NT2/D1 (cell line): ENCODE measurements at regions not wholly inside any gene's neighbourhood (a gene's known extent, or its start where the extent isn't known, plus 50 kb on each side); places are given as distances from the start of the nearest gene placed in this dataset.
A peak's percentile ranks its signal among the peaks of the same experiment; 100 is the strongest.

Experiments
- DNase-seq: peaks from one replicate; pipeline ENCODE4 v3.0.0-alpha.2; 2011; ENCODE audit warnings: low read depth, low spot score
- H3K27me3 ChIP-seq: 2 replicates; pipeline ENCODE4 v1.6.0; 2011; ENCODE audit warnings: mild to moderate bottlenecking; ENCODE audit not compliant: insufficient read length, insufficient read depth
- H3K36me3 ChIP-seq: 2 replicates; pipeline ENCODE4 v1.6.1; 2011; ENCODE audit warnings: mild to moderate bottlenecking, low read length, mixed read lengths; ENCODE audit not compliant: insufficient read depth, insufficient read length
- H3K4me1 ChIP-seq: 2 replicates; pipeline ENCODE4 v1.5.1; 2011; ENCODE audit not compliant: insufficient read depth, insufficient read length
- H3K4me3 ChIP-seq: 2 replicates; pipeline ENCODE4 v1.5.1; 2011; ENCODE audit warnings: low read depth; ENCODE audit not compliant: insufficient read length
- H3K9ac ChIP-seq: 2 replicates; pipeline ENCODE4 v1.6.0; 2011; ENCODE audit warnings: low read depth; ENCODE audit not compliant: insufficient read length
- H3K9me3 ChIP-seq: 2 replicates; pipeline ENCODE4 v1.5.1; 2011; ENCODE audit warnings: mild to moderate bottlenecking, low read length; ENCODE audit not compliant: insufficient read depth
- SUZ12 ChIP-seq: IDR thresholded peaks from 2 replicates; pipeline ENCODE4 v1.6.1; 2011; ENCODE audit not compliant: insufficient read length, insufficient read depth; ENCODE audit errors: extremely low read depth
- YY1 ChIP-seq: IDR thresholded peaks from 2 replicates; pipeline ENCODE4 v1.6.1; 2011; ENCODE audit not compliant: insufficient read length, insufficient read depth
- ZNF274 ChIP-seq: IDR thresholded peaks from 2 replicates; pipeline ENCODE4 v1.6.1; 2011; ENCODE audit warnings: mild to moderate bottlenecking, low read depth, low read length

DNA sequence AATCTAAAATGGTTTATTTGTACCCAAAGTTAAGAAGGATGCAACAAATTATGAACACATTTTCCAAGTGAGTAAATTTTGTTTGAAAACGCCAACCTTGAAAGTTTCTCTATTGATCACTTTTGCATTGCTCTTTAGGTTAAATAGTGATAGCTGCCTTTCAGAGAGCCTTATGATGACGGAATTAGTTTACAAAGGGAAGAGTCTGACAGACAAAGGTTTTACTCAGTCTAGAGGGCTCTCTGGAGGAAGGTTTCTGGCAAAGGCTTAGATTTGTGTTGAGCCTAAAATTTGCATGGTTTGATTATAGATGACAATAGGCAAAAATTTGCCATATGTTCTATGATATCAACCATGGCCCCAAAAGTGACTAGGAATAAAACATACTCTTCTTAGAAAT is 95.9 kb upstream of the RUNX1 start:
- Histone ChIP-seq H3K36me3 (no peaks in the 10 kb centered on the region), H3K27me3 (no peaks in the 10 kb centered on the region), H3K4me1 (no peaks in the 10 kb centered on the region), H3K9me3 (no peaks in the 10 kb centered on the region; the same call in 1 of the 2 replicates), H3K4me3 (no peak overlapping the region), H3K9ac (no peak overlapping the region)
- DNase-seq: no peak
- TF ChIP-seq ZNF274: no peak
- TF ChIP-seq SUZ12: no peak
- no peak for TF ChIP-seq YY1

DNA sequence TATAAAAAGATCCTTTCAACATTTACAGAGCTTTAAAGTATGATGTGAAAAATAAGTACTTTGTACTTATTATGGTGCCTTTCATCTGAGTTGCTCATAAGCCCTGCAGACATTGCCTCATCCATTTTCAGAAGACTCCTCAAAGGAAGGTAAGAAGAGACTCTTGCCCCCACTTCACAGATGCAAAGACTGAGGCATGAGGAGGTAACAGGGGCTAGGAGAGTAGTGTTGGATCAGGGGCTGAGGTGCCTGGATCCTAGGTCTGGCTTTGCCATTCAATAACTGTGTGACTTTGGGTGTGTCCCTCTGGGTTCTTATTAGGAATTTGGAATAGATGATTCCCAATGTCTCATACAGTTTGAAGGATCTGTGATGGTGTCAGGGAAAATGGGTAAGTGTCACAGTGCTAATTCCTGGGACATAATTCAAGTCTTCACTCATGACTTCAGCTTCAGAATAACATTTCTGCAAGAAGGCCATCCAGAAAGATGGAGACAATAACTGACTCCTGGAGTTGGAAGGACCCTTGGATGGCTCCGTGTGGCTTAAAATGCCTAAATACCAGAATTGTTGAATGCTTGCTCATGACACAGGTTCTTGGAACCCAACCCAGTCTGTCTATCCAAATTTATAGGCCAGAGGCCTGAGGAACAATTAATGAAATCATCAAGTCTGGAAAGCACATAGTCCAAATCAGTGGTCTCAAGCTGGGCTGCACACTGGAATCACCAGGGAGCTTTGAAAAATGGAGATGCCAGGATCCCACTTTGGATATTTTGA is 93.1 kb upstream of the RUNX1 start:
- H3K9me3 ChIP-seq: no peaks in the 10 kb centered on the region

DNA sequence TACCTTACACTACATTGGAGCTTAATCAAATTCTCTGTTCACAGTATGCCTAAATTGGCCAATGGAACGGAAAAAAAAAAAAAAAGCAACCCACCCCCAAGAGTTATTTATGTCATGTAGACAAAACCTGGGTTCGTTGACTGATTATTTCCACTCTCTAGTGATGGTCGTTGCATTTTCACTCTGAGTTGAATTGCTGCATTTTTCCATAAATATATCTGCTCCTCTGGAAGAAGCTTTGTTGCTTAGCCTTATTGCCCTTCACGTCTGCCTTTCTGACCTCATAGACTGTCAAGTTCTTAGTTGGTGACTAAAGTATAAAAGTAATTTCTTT is 90.2 kb upstream of the RUNX1 start:
- Histone ChIP-seq H3K9ac (no peak overlapping the region), H3K4me1 (peaks cover 9% of the 10 kb centered on the region), H3K36me3 (no peaks in the 10 kb centered on the region), H3K27me3 (no peaks in the 10 kb centered on the region), H3K4me3 (no peak overlapping the region), H3K9me3 (no peaks in the 10 kb centered on the region)
- no peak for DNase-seq
- TF ChIP-seq SUZ12 (no peak), ZNF274 (no peak), YY1 (no peak)

More for the DNA sequence above, 93.1 kb upstream of the RUNX1 start:
- DNase-seq: no peak
- Histone ChIP-seq H3K4me1 (peaks cover 1% of the 10 kb centered on the region), H3K4me3 (no peak overlapping the region), H3K9ac (no peak overlapping the region), H3K36me3 (no peaks in the 10 kb centered on the region), H3K27me3 (no peaks in the 10 kb centered on the region)
- TF ChIP-seq SUZ12: no peak

DNA sequence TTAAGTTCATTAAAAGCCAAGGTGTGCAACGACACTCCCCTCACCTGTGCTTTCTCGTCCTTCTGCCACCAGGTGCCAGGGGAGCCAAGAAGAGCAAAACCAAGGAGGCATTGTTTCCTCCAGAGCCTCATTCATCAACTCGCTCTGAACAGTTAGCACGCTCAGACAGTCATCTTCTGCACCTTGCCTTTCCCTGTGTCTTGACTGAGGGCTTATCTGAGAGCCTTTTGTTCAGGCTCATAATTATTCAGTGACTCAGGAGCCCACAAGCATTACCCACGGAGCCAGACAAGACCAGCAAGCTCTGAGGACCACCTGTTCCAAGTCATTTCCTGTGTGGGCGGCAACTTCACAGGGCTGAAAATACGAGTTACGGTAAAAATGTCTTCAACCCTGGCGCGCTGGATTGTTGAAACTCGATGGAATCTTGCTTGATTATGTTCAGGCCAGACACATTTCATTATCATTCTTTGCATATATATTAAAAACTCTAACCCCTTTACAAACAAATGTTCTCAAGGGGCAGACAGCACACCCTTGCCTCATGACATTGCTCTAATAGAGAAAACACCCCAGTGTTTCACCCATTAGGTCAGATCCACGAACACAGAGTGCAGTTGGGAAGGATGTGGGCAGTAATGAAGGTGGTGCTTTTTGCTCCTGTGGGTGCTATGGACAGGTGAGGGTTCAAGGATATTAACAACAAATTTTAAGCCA is 89.7 kb upstream of the RUNX1 start:
- DNase-seq: no peak
- TF ChIP-seq SUZ12 (no peak), YY1 (no peak), ZNF274 (no peak)
- Histone ChIP-seq H3K9ac (no peak overlapping the region), H3K4me3 (no peak overlapping the region), H3K27me3 (no peaks in the 10 kb centered on the region), H3K4me1 (peaks cover 9% of the 10 kb centered on the region), H3K36me3 (no peaks in the 10 kb centered on the region), H3K9me3 (no peaks in the 10 kb centered on the region)

DNA sequence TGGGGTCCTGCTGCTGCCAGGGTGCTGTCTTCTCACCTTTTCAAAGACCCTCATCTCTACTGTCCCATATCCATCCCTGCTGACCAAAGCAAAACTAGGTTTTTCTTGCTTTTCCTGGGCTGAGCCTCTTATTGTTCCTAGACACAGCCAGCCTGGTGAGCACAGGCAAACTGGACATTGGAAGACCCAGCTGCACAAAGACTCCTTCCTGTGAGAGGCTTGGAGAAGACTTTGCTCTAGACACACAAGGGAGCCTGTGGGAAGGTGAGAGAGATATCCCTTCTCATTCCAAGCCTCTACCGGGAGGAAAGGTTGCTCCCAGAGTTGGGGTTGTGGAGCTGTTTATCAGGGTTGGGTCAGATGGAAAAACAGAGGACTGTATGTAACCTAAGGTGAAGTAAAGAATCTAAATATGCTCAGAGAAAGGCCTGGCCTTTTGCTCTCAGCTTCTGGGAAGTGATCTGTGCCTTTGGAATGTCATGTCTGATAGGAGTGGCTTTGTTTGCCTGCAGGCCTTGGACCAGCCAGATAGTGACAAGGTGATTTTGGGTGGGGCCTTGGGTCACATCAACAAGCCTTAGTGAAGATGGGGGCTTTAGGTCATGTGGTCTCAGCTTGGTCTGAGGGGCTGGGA is 87.6 kb upstream of the RUNX1 start:
- Histone ChIP-seq H3K4me3 (no peak overlapping the region), H3K36me3 (no peaks in the 10 kb centered on the region), H3K9me3 (no peaks in the 10 kb centered on the region), H3K4me1 (peaks cover 9% of the 10 kb centered on the region), H3K27me3 (no peaks in the 10 kb centered on the region), H3K9ac (no peak overlapping the region)
- peak; percentile 38 for DNase-seq
- TF ChIP-seq SUZ12: no peak
- TF ChIP-seq ZNF274: no peak
- TF ChIP-seq YY1: no peak

DNA sequence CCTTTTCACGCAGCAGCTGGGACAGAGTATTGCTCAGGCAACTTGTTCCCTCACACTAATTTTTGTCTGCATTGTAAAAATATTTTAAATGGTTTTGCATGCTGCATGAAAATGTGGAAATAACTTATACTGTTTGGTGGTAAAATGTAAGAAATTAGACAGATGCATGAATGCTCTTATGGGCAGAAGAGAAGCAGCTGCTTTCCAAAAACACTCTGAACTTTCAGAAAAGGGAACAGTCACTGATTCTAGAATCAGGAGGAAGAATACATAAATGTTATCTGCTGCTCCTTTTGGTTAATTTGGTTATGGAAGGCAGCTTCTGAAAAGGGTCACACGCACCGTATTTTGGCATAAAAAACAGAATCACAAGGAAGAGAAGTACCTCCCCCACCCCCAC is 87.0 kb upstream of the RUNX1 start:
- no peaks in the 10 kb centered on the region for H3K36me3 ChIP-seq
- no peaks in the 10 kb centered on the region for H3K27me3 ChIP-seq
- no peak overlapping the region for H3K9ac ChIP-seq
- no peak overlapping the region for H3K4me3 ChIP-seq
- H3K4me1 ChIP-seq: peaks cover 9% of the 10 kb centered on the region
- H3K9me3 ChIP-seq: no peaks in the 10 kb centered on the region
- DNase-seq: no peak
- TF ChIP-seq ZNF274 (no peak), SUZ12 (no peak), YY1 (no peak)

DNA sequence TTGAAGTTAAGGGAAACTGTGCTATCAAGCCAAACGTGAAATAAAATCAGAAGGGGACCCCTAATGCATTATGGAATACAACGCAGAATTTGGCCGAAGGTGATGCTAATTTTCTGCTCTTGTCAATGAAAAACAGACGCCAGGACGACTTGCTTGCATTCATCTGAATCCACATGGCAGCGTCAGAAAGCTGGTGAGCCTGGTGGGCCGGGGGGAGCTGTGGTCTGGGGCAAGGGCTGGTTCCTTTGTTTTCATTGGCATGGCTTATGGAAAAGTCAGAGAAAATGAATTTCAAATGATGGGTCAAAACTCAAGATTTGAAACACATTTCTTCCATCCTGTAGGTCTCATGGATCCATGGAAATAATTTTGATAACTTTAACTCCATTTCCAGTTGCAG is 86.4 kb upstream of the RUNX1 start:
- Histone ChIP-seq H3K9ac (no peak overlapping the region), H3K36me3 (no peaks in the 10 kb centered on the region), H3K4me1 (peaks cover 9% of the 10 kb centered on the region), H3K9me3 (no peaks in the 10 kb centered on the region), H3K27me3 (no peaks in the 10 kb centered on the region), H3K4me3 (no peak overlapping the region)
- TF ChIP-seq YY1: no peak
- TF ChIP-seq ZNF274: no peak
- TF ChIP-seq SUZ12: no peak
- DNase-seq: no peak

DNA sequence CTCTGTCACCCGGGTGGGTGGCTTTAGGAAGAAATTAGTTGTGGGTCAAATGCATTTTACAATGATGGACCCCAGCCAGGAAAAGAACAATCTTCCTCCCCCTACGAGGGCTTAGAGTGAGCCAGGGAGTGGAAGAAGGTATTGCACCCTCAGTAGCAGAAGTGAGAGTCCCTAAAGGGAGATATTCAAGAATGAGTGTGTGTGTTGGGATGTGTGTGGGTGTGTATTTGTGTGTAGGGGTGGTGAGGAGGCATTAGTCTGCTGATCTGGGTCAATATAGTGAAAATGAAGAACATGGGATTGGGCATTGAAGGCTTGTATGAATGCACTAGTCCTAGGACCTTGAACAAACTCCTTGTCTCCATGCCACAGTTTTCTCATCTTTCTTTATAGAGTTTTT is 85.2 kb upstream of the RUNX1 start:
- Histone ChIP-seq H3K4me1 (peaks cover 9% of the 10 kb centered on the region), H3K36me3 (no peaks in the 10 kb centered on the region), H3K27me3 (no peaks in the 10 kb centered on the region), H3K9ac (no peak overlapping the region), H3K9me3 (no peaks in the 10 kb centered on the region), H3K4me3 (no peak overlapping the region)
- DNase-seq: no peak
- TF ChIP-seq ZNF274 (no peak), SUZ12 (no peak), YY1 (no peak)
